Endothelial cell of umbilical vein (primary cell): ENCODE measurements at regions not wholly inside any gene's neighbourhood (a gene's known extent, or its start where the extent isn't known, plus 50 kb on each side); places are given as distances from the start of the nearest gene placed in this dataset.

Experiments used
- BruUV-seq: library from RNA; stranded (reverse); fragments of 400-500 nt; replicated peaks from 2 replicates; lab custom pipeline; 2021; lab: Mats Ljungman, UMichigan
- CTCF ChIA-PET: fragments of 300-600, 350-600 bp; sonication (Branson Sonifier 250); formaldehyde crosslinking; loops from one replicate; lab custom pipeline; 2021; ENCODE audit warnings: antibody characterized with exemption, inconsistent platforms; lab: Charles Lee
- POLR2A ChIA-PET: fragments of 300-600, 350-600 bp; sonication (Branson Sonifier 250); formaldehyde crosslinking; loops from one replicate; lab custom pipeline; 2021; ENCODE audit warnings: antibody characterized with exemption, inconsistent platforms; lab: Charles Lee
- DNase-seq: peaks from one replicate; pipeline ENCODE4 v3.0.0-alpha.2; 2011; ENCODE audit warnings: low read depth, low spot score
- FAIRE-seq: peaks from 2 replicates; lab custom pipeline; 2011; peaks lifted over from hg19 to GRCh38; lab: Jason Lieb, UNC
- H2AFZ ChIP-seq: 2 replicates; pipeline ENCODE4 v1.6.0; 2012; ENCODE audit warnings: low read depth, low read length, control low read depth, inconsistent platforms
- H3K27ac ChIP-seq: 2 replicates; pipeline ENCODE4 v1.5.1; 2011; ENCODE audit warnings: low read depth, mild to moderate bottlenecking, control low read depth, low read length, moderate library complexity; ENCODE audit not compliant: insufficient read depth
- H3K27me3 ChIP-seq, 2 experiments: 2 replicates each; pipeline versions ENCODE4 v1.6.0 to v1.6.1; 2011; ENCODE audit warnings: low read length in 2 of 2, mixed read lengths in 1 of 2; ENCODE audit not compliant: control insufficient read depth in 2 of 2, insufficient read depth in 2 of 2
- H3K36me3 ChIP-seq, 2 experiments: 2 replicates in 1 of 2; 3 replicates in 1 of 2; pipeline ENCODE4 v1.5.1; 2011; ENCODE audit warnings: low read length in 2 of 2, mild to moderate bottlenecking in 1 of 2, moderate library complexity in 1 of 2; ENCODE audit not compliant: control insufficient read depth in 2 of 2, insufficient read depth in 2 of 2; ENCODE audit errors: extremely low read depth in 1 of 2
- H3K4me1 ChIP-seq: 3 replicates; pipeline ENCODE4 v1.5.1; 2011; ENCODE audit warnings: mild to moderate bottlenecking, low read length; ENCODE audit not compliant: control insufficient read depth, insufficient read depth; ENCODE audit errors: extremely low read depth
- H3K4me2 ChIP-seq: 2 replicates; pipeline ENCODE4 v1.6.1; 2011; ENCODE audit warnings: low read length, control low read depth, mixed read lengths; ENCODE audit not compliant: insufficient read depth
- H3K4me3 ChIP-seq, 3 experiments: fragments of 200-600 bp in 1 of 3; sonication (generic), shearing (Covaris generic) in 1 of 3; replicated peaks in 1 of 3; 2 replicates each; pipeline ENCODE4 v1.5.1; 2011 to 2016; ENCODE audit warnings: control low read depth in 3 of 3, low read length in 3 of 3, mild to moderate bottlenecking in 2 of 3, inconsistent platforms in 1 of 3, low read depth in 1 of 3, moderate library complexity in 1 of 3; ENCODE audit not compliant: insufficient read depth in 1 of 3
- H3K79me2 ChIP-seq: 2 replicates; pipeline ENCODE4 v1.6.0; 2012; ENCODE audit warnings: low read length, inconsistent platforms; ENCODE audit not compliant: control insufficient read depth, insufficient read depth
- H3K9ac ChIP-seq: replicated peaks from 2 replicates; pipeline ENCODE3; 2011; ENCODE audit warnings: low read length, control low read depth; ENCODE audit not compliant: insufficient read depth; ENCODE audit errors: extremely low read depth
- H3K9me1 ChIP-seq: replicated peaks from 3 replicates; pipeline ENCODE4 v1.6.0; 2011; ENCODE audit warnings: mild to moderate bottlenecking, low read length; ENCODE audit not compliant: control insufficient read depth, insufficient read depth; ENCODE audit errors: extremely low read depth
- H3K9me3 ChIP-seq: replicated peaks from 2 replicates; pipeline ENCODE4 v1.5.1; 2012; ENCODE audit warnings: low read length, inconsistent platforms; ENCODE audit not compliant: control insufficient read depth, insufficient read depth
- H4K20me1 ChIP-seq: replicated peaks from 2 replicates; pipeline ENCODE3; 2011; ENCODE audit warnings: mild to moderate bottlenecking, low read length; ENCODE audit not compliant: control insufficient read depth, insufficient read depth; ENCODE audit errors: extremely low read depth
- EZH2 ChIP-seq: IDR thresholded peaks from 2 replicates; pipeline ENCODE4 v1.6.1; 2012; ENCODE audit warnings: borderline replicate concordance, low read depth, mild to moderate bottlenecking, moderate library complexity, low read length, inconsistent platforms; ENCODE audit not compliant: severe bottlenecking
- FOS ChIP-seq: IDR thresholded peaks from 2 replicates; pipeline ENCODE4 v1.6.1; 2011; ENCODE audit warnings: mild to moderate bottlenecking, low read length, moderate library complexity, borderline replicate concordance; ENCODE audit not compliant: insufficient read depth
- GATA2 ChIP-seq: IDR thresholded peaks from 2 replicates; pipeline ENCODE4 v1.7.0; 2011; ENCODE audit warnings: low read depth, mild to moderate bottlenecking, moderate library complexity, mixed read lengths, low read length; ENCODE audit not compliant: insufficient read length, insufficient read depth
- JUN ChIP-seq: IDR thresholded peaks from 2 replicates; pipeline ENCODE4 v1.6.1; 2011; ENCODE audit warnings: borderline replicate concordance, low read depth; ENCODE audit not compliant: insufficient read length, insufficient read depth
- MAX ChIP-seq: IDR thresholded peaks from 2 replicates; pipeline ENCODE4 v1.6.1; 2011; ENCODE audit not compliant: insufficient read depth, insufficient read length
- MYC ChIP-seq: IDR thresholded peaks from one replicate; pipeline ENCODE4 v1.6.1; 2011; ENCODE audit warnings: mild to moderate bottlenecking, low read depth, low read length
- POLR2A ChIP-seq: IDR thresholded peaks from 2 replicates; pipeline ENCODE4 v1.6.1; 2012; ENCODE audit warnings: low read depth, mild to moderate bottlenecking, control low read depth, low read length
- POLR2AphosphoS5 ChIP-seq: IDR thresholded peaks from 2 replicates; pipeline ENCODE4 v1.6.1; 2012; ENCODE audit warnings: low read depth, mild to moderate bottlenecking, control low read depth, low read length, moderate library complexity; ENCODE audit not compliant: insufficient read depth
- dilution Hi-C: fragments of 300-500 bp; cut with MboI; formaldehyde crosslinking; loops from one replicate; pipeline ENCODE4 v1.15.0; 2019; ENCODE audit warnings: low sequenced_read_pairs; ENCODE audit not compliant: extremely low pct_ligation_motif_present
- intact Hi-C: fragments of 100-400 bp; cut with micrococcal nuclease; formaldehyde crosslinking; loops from one replicate; pipeline ENCODE4 v1.10.0; 2022
- TF ChIP-seq, protein P1 (sequence below), 2 donors: IDR thresholded peaks; 1 replicate in 1 of 2; 2 replicates in 1 of 2; pipeline ENCODE4 v1.5.1; 2011; ENCODE audit warnings: low read length in 2 of 2, mild to moderate bottlenecking in 2 of 2, moderate library complexity in 2 of 2, control low read depth in 1 of 2, inconsistent platforms in 1 of 2, low read depth in 1 of 2; ENCODE audit not compliant: insufficient read depth in 1 of 2; ENCODE audit errors: extremely low read depth in 1 of 2

DNA sequence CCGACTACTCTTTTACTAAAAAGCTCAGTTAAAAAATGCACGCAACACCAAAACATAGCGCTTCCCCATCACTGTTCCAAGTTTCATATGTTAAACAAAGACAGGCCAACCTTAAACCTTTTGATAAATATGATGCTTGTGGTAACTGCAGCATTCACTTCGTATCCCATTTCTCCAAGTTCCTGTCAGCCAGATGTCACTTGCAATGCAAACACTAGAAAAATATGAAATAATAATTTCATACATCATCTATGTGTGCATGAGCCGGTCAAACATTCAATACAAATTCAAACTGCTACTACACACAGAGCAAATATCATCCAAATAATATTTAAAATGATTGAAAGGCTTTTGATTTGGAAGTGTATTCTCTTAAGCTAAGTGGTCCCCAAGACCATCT lies 636.5 kb downstream of the LMO4 start:
- Histone ChIP-seq H3K9me3 (no peaks in the 10 kb centered on the region), H3K79me2 (no peaks in the 10 kb centered on the region), H3K27ac (no peak overlapping the region), H4K20me1 (no peaks in the 10 kb centered on the region), H3K4me1 (peaks cover 17% of the 10 kb centered on the region), H2AFZ (no peak overlapping the region), H3K36me3 (no peaks in the 10 kb centered on the region), H3K9me1 (no peaks in the 10 kb centered on the region), H3K9ac (no peak overlapping the region), H3K4me2 (no peak overlapping the region), H3K27me3 (no peaks in the 10 kb centered on the region), H3K4me3 (no peak overlapping the region)
- CTCF ChIA-PET: interaction anchor here (1.3 to 3.7 kb wide), 2 partner anchors 11 to 216 kb away, joined by 3 to 35 read pairs; no protein-coding TSS in a partner anchor
- intact Hi-C loops (no loop called here), dilution Hi-C loops (no loop called here)
- FAIRE-seq (no peak), DNase-seq (no peak)
- TF ChIP-seq, protein P1, sequence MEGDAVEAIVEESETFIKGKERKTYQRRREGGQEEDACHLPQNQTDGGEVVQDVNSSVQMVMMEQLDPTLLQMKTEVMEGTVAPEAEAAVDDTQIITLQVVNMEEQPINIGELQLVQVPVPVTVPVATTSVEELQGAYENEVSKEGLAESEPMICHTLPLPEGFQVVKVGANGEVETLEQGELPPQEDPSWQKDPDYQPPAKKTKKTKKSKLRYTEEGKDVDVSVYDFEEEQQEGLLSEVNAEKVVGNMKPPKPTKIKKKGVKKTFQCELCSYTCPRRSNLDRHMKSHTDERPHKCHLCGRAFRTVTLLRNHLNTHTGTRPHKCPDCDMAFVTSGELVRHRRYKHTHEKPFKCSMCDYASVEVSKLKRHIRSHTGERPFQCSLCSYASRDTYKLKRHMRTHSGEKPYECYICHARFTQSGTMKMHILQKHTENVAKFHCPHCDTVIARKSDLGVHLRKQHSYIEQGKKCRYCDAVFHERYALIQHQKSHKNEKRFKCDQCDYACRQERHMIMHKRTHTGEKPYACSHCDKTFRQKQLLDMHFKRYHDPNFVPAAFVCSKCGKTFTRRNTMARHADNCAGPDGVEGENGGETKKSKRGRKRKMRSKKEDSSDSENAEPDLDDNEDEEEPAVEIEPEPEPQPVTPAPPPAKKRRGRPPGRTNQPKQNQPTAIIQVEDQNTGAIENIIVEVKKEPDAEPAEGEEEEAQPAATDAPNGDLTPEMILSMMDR (IDR thresholded peaks at IDR 0.05; ENCODE audit: extremely low read depth in 1 of 2, insufficient read depth in 1 of 2, low read depth in 1 of 2, low read length in 2 of 2): no peak
- no peak for TF ChIP-seq POLR2AphosphoS5
- TF ChIP-seq FOS: no peak
- TF ChIP-seq MYC: no peak
- TF ChIP-seq JUN: no peak
- TF ChIP-seq POLR2A: no peak
- no peak for TF ChIP-seq MAX
- no peak for TF ChIP-seq GATA2
- no peak for TF ChIP-seq EZH2
- BruUV-seq: no TSS peak
- POLR2A ChIA-PET: no interaction called here
